ENCODE measurements at regions not wholly inside any gene's neighbourhood (a gene's known extent, or its start where the extent isn't known, plus 50 kb on each side); places are given as distances from the start of the nearest gene placed in this dataset.

- no peaks in the 10 kb centered on the region for H3K4me1 Mint-ChIP-seq
- no peaks in the 10 kb centered on the region for H3K36me3 Mint-ChIP-seq (ENCODE audit: low read depth)
- H3K9me3 Mint-ChIP-seq, result no peaks in the 10 kb centered on the region
Measured at GRCh38 chr13:89980896-89981295, 1366.6 kb upstream of the MIR17HG start.

GRCh38 chr13:89982407-89983095 lies 1364.9 kb upstream of the MIR17HG start:
- no peaks in the 10 kb centered on the region for H3K9me3 Mint-ChIP-seq
- H3K4me3 Mint-ChIP-seq, result no peak overlapping the region
- TF ChIP-seq CTCF (conservative IDR thresholded peaks at IDR 0.05), result no peak
- DNase-seq (ENCODE audit: low read depth, low spot score), result no peak
- H3K36me3 Mint-ChIP-seq (ENCODE audit: low read depth), result no peaks in the 10 kb centered on the region
- H3K27ac Mint-ChIP-seq (ENCODE audit: unreplicated experiment), result no peak overlapping the region
- no peaks in the 10 kb centered on the region for H3K4me1 Mint-ChIP-seq
- H3K27me3 Mint-ChIP-seq (ENCODE audit: low read depth), result no peaks in the 10 kb centered on the region

More at GRCh38 chr13:89980896-89981295, 1366.6 kb upstream of the MIR17HG start:
- no peak for TF ChIP-seq CTCF (conservative IDR thresholded peaks at IDR 0.05)
- DNase-seq (ENCODE audit: low read depth, low spot score), result no peak
- H3K27ac Mint-ChIP-seq (ENCODE audit: unreplicated experiment), result no peak overlapping the region
- H3K4me3 Mint-ChIP-seq, result no peak overlapping the region
- no peaks in the 10 kb centered on the region for H3K27me3 Mint-ChIP-seq (ENCODE audit: low read depth)

GRCh38 chr13:89988206-89988605 lies 1359.3 kb upstream of the MIR17HG start:
- Mint-ChIP-seq H3K27me3 (ENCODE audit: low read depth) (no peaks in the 10 kb centered on the region), H3K27ac (ENCODE audit: unreplicated experiment) (no peak overlapping the region), H3K4me3 (no peak overlapping the region), H3K36me3 (ENCODE audit: low read depth) (no peaks in the 10 kb centered on the region), H3K4me1 (peaks cover 18% of the 10 kb centered on the region), H3K9me3 (no peaks in the 10 kb centered on the region)
- no peak for TF ChIP-seq CTCF (conservative IDR thresholded peaks at IDR 0.05)
- no peak for DNase-seq (ENCODE audit: low read depth, low spot score)

GRCh38 chr13:90003566-90003965 lies 1343.9 kb upstream of the MIR17HG start:
- Mint-ChIP-seq H3K27me3 (ENCODE audit: low read depth) (no peaks in the 10 kb centered on the region), H3K9me3 (peaks cover 12% of the 10 kb centered on the region), H3K4me1 (no peaks in the 10 kb centered on the region), H3K36me3 (ENCODE audit: low read depth) (peaks cover 3% of the 10 kb centered on the region), H3K27ac (ENCODE audit: unreplicated experiment) (no peak overlapping the region), H3K4me3 (no peak overlapping the region)
- no peak for DNase-seq (ENCODE audit: low read depth, low spot score)
- TF ChIP-seq CTCF (conservative IDR thresholded peaks at IDR 0.05), result no peak

- Mint-ChIP-seq H3K27me3 (ENCODE audit: low read depth) (no peaks in the 10 kb centered on the region), H3K9me3 (peaks cover 2% of the 10 kb centered on the region), H3K27ac (ENCODE audit: unreplicated experiment) (no peak overlapping the region), H3K4me1 (no peaks in the 10 kb centered on the region), H3K4me3 (no peak overlapping the region), H3K36me3 (ENCODE audit: low read depth) (no peaks in the 10 kb centered on the region)
- no peak for TF ChIP-seq CTCF (conservative IDR thresholded peaks at IDR 0.05)
- no peak for DNase-seq (ENCODE audit: low read depth, low spot score)
Measured at GRCh38 chr13:90008707-90009149, 1338.8 kb upstream of the MIR17HG start.
